Endothelial cell (in vitro differentiated cells): ENCODE measurements at regions not wholly inside any gene's neighbourhood (a gene's known extent, or its start where the extent isn't known, plus 50 kb on each side); places are given as distances from the start of the nearest gene placed in this dataset.

Source experiments
- DNase-seq: peaks from one replicate; pipeline ENCODE4 v3.0.0; 2021; ENCODE audit warnings: low spot score
- H3K27ac Mint-ChIP-seq: one replicate; pipeline ENCODE4 v1.8.0; 2021; ENCODE audit warnings: mixed read lengths, inconsistent platforms; ENCODE audit not compliant: unreplicated experiment
- H3K27me3 Mint-ChIP-seq: one replicate; pipeline ENCODE4 v1.8.0; 2021; ENCODE audit warnings: mild to moderate bottlenecking, moderate library complexity, mixed read lengths, inconsistent platforms; ENCODE audit not compliant: unreplicated experiment
- H3K36me3 Mint-ChIP-seq: one replicate; pipeline ENCODE4 v1.8.0; 2021; ENCODE audit warnings: mild to moderate bottlenecking, low read depth, mixed read lengths, inconsistent platforms; ENCODE audit not compliant: unreplicated experiment
- H3K4me1 Mint-ChIP-seq: one replicate; pipeline ENCODE4 v1.8.0; 2021; ENCODE audit warnings: mild to moderate bottlenecking, mixed read lengths, inconsistent platforms; ENCODE audit not compliant: unreplicated experiment
- H3K4me3 Mint-ChIP-seq: one replicate; pipeline ENCODE4 v1.8.0; 2021; ENCODE audit warnings: mild to moderate bottlenecking, mixed read lengths, inconsistent platforms; ENCODE audit not compliant: unreplicated experiment
- H3K9me3 Mint-ChIP-seq: one replicate; pipeline ENCODE4 v1.8.0; 2021; ENCODE audit warnings: mixed read lengths, inconsistent platforms; ENCODE audit not compliant: unreplicated experiment
- TF ChIP-seq, protein P1 (sequence below): fragments of 200-600 bp; sonication (generic); IDR thresholded peaks from one replicate; pipeline ENCODE4 v1.5.0; 2021; ENCODE audit warnings: antibody characterized with exemption; ENCODE audit not compliant: unreplicated experiment

DNA sequence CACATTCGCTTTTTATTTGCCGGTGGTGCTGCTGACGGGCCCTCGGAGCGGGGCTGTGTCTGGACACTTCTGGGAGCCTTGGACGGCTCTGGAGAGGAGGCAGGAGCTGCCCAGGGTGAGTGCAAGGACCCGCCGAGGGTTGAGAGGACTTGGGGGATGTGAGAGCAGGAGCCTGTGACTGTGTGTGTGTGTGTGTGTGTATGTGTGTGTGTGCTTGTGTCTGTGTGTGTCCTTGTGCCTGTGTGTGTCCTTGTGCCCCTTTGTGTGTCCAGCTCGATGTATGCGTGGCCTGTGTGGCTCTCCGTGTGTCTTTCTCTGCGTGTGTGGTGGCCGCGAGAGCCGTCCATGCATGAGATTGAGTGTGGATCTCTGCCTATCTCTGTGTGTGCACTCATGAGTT, 179.6 kb upstream of the MYL2 start:
- H3K4me1 Mint-ChIP-seq, result no peaks in the 10 kb centered on the region
- H3K36me3 Mint-ChIP-seq, result no peaks in the 10 kb centered on the region
- no peak overlapping the region for H3K4me3 Mint-ChIP-seq
- TF ChIP-seq, protein P1, sequence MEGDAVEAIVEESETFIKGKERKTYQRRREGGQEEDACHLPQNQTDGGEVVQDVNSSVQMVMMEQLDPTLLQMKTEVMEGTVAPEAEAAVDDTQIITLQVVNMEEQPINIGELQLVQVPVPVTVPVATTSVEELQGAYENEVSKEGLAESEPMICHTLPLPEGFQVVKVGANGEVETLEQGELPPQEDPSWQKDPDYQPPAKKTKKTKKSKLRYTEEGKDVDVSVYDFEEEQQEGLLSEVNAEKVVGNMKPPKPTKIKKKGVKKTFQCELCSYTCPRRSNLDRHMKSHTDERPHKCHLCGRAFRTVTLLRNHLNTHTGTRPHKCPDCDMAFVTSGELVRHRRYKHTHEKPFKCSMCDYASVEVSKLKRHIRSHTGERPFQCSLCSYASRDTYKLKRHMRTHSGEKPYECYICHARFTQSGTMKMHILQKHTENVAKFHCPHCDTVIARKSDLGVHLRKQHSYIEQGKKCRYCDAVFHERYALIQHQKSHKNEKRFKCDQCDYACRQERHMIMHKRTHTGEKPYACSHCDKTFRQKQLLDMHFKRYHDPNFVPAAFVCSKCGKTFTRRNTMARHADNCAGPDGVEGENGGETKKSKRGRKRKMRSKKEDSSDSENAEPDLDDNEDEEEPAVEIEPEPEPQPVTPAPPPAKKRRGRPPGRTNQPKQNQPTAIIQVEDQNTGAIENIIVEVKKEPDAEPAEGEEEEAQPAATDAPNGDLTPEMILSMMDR, result no peak
- no peak overlapping the region for H3K27ac Mint-ChIP-seq
- no peak for DNase-seq
- H3K9me3 Mint-ChIP-seq, result no peaks in the 10 kb centered on the region
- H3K27me3 Mint-ChIP-seq, result peaks cover 6% of the 10 kb centered on the region

DNA sequence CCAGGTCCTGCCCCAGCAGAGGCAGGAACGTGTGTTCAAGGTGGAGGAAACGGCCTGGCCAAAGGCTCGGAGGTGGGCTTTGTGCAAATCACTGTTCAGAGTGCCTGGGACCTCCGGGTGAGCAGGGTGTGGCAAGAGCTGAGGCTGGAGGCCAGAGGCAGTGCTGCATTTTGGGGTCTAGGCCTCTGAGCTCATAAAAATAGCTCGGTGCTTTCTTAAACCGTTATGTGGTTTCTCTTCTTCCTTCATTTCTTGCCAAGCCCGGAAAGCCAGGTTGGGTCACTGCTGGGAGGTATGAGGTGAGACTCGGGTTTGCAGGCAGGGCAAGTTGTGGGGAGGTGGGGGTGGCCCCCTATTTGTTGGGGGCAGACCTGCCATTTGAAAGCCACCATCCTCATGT, 178.8 kb upstream of the MYL2 start:
- H3K36me3 Mint-ChIP-seq, result no peaks in the 10 kb centered on the region
- no peaks in the 10 kb centered on the region for H3K4me1 Mint-ChIP-seq
- no peak for DNase-seq
- H3K9me3 Mint-ChIP-seq, result no peaks in the 10 kb centered on the region
- TF ChIP-seq, protein P1, result no peak
- no peak overlapping the region for H3K27ac Mint-ChIP-seq
- H3K4me3 Mint-ChIP-seq, result no peak overlapping the region
- H3K27me3 Mint-ChIP-seq, result peaks cover 6% of the 10 kb centered on the region

DNA sequence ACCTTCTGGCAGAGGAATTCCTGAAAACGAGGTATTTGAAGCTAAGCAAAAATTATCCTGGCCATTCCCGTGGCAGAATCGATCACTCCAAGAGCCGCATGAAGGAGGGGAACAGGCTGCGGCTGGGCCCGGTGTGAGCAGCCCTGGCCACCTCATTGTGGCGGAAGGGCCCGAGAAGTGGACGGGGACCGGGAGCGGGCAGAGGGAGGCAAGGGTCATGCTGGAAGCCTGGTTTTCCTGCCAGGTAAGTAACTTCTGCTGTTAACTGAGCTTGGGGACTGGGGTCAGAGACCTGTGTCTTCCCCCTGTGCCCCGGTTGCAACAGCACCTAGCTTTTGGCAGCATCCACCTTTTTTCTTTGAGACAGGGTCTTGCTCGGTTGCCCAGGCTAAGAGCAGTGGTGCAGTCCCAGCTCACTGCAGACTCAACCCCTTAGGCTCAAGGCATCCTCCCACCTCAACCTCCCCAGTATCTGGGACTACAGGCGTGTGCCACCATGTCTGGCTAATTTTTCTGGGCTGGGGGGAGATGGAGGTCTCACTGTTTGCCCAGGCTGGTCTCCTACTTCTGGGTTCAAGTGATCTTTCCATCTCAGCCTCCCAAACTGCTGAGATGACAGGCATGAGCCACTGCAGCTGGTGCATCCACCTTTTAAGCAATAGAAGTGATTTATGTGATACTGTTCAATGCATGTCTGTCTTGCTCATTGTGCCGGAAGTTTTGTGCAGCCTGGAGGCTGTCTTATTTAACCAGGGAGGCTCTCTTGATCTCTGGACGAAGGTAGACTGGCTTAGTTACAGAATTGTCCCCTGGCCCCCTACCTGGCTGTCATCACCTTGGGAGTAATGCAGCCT, 174.0 kb upstream of the MYL2 start:
- TF ChIP-seq, protein P1, result no peak
- H3K9me3 Mint-ChIP-seq, result no peaks in the 10 kb centered on the region
- H3K27ac Mint-ChIP-seq, result no peak overlapping the region
- no peak for DNase-seq
- peaks cover 8% of the 10 kb centered on the region for H3K27me3 Mint-ChIP-seq
- no peaks in the 10 kb centered on the region for H3K36me3 Mint-ChIP-seq
- H3K4me3 Mint-ChIP-seq, result no peak overlapping the region
- no peaks in the 10 kb centered on the region for H3K4me1 Mint-ChIP-seq

DNA sequence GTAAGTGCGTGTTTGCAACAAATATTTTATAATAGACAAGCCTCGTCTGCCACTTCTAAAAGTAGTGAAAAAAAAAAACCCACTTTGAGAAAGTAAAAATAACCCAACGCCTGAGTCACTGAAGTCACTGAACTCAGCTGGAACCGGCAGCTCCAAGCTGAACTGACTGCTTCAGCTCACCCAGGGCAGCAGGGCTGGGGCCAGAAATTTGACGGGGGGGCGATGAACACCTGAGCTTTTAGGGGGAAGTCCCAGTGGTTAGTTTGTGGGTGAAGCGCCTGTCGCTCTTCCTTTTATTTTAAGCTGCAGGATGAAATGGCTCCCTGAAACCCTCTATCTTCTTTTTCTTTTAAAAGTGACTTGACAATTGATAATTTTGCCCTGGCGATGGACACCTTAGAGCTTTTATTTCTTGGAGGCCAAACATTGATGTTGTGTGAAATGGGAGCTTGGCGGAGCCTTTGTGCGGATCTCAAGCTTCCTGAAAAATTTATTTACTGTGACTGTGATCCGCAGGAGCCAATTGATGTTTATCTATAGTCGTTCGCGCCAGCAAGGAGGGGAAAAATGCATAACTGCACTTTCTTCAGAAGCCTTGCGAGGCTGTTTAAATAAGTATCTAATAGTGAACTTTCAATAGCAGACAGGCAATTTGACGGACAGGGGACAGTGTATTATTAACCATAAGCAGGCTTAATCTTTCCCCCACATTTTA, 173.2 kb upstream of the MYL2 start:
- TF ChIP-seq, protein P1, result no peak
- H3K36me3 Mint-ChIP-seq, result no peaks in the 10 kb centered on the region
- no peaks in the 10 kb centered on the region for H3K4me1 Mint-ChIP-seq
- H3K27ac Mint-ChIP-seq, result no peak overlapping the region
- H3K27me3 Mint-ChIP-seq, result peaks cover 6% of the 10 kb centered on the region
- H3K9me3 Mint-ChIP-seq, result no peaks in the 10 kb centered on the region
- no peak for DNase-seq
- no peak overlapping the region for H3K4me3 Mint-ChIP-seq

DNA sequence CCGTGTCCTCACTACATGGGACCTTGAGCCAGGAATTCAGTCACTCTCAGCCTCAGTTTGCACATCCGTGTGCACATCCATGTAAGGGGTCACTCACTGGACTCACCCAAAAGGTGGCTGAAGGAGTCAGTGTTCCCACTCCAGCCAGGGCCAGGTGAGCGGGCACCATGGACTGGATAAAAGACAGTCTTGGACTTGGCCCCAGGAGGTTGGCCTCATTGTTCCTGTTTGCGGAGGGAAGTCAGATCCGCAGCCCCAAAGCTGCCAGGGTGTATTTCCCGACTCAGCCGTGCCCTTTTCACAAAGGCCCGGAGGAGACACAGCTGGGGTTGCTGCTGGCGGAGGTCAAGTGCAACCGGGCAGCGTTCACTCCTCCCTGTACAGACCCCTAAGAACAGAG, 170.7 kb upstream of the MYL2 start:
- no peak overlapping the region for H3K4me3 Mint-ChIP-seq
- DNase-seq, result no peak
- TF ChIP-seq, protein P1, result no peak
- no peaks in the 10 kb centered on the region for H3K9me3 Mint-ChIP-seq
- no peaks in the 10 kb centered on the region for H3K36me3 Mint-ChIP-seq
- H3K27me3 Mint-ChIP-seq, result peaks cover 4% of the 10 kb centered on the region
- H3K4me1 Mint-ChIP-seq, result no peaks in the 10 kb centered on the region
- no peak overlapping the region for H3K27ac Mint-ChIP-seq
